K562 (cell line): ENCODE measurements at regions not wholly inside any gene's neighbourhood (a gene's known extent, or its start where the extent isn't known, plus 50 kb on each side); places are given as distances from the start of the nearest gene placed in this dataset.

Experiments used
- ATAC-seq: fragments of 200-7000 bp; cut with Tn5 transposase; 3 replicates; pipeline ENCODE4 v1.9.1; 2020; ENCODE audit warnings: moderate library complexity
- BruUV-seq: library from RNA; stranded (reverse); fragments of 400-500 nt; replicated peaks from 2 replicates; lab custom pipeline; 2021; lab: Mats Ljungman, UMichigan
- CTCF ChIA-PET: fragments of 300-600 bp; formaldehyde crosslinking; extraction: SDS; loops from one replicate; lab custom pipeline; 2021; ENCODE audit warnings: low intra/inter-chr PET ratio; lab: Yijun Ruan, JAX
- POLR2A ChIA-PET: fragments of 300-600, 350-650 bp; sonication (Branson Sonifier 250); formaldehyde crosslinking; extraction: SDS; loops from one replicate; lab custom pipeline; 2021; ENCODE audit warnings: antibody characterized with exemption, inconsistent platforms; lab: Yijun Ruan, JAX
- DNase-seq, 4 experiments: peaks; one replicate each; pipeline versions ENCODE4 v3.0.0 to v3.0.0-alpha.2; 2011 to 2018; ENCODE audit warnings: low spot score in 3 of 4, mixed read lengths in 3 of 4; ENCODE audit errors: extremely low read depth in 1 of 4
- FAIRE-seq: peaks from 2 replicates; lab custom pipeline; 2011; peaks lifted over from hg19 to GRCh38; lab: Jason Lieb, UNC
- H2AFZ ChIP-seq: 2 replicates; pipeline ENCODE4 v1.6.0; 2011; ENCODE audit warnings: low read depth, low read length, control low read depth, inconsistent platforms
- H3K27ac ChIP-seq: fragments of 200-600 bp; 3 replicates; pipeline ENCODE4 v1.8.0; 2011; ENCODE audit warnings: low read depth, mild to moderate bottlenecking, control low read depth, inconsistent platforms, low read length, moderate library complexity, mixed read lengths; ENCODE audit errors: extremely low read depth
- H3K27me3 ChIP-seq, 2 experiments: fragments of 300-600 bp in 1 of 2; 2 replicates in 1 of 2; 3 replicates in 1 of 2; pipeline versions ENCODE4 v1.6.0 to v1.8.0; 2011; ENCODE audit warnings: inconsistent platforms in 2 of 2, low read length in 2 of 2, mild to moderate bottlenecking in 1 of 2, mixed read lengths in 1 of 2, moderate library complexity in 1 of 2; ENCODE audit not compliant: control insufficient read depth in 2 of 2, insufficient read depth in 2 of 2
- H3K36me3 ChIP-seq: fragments of 300-600 bp; 3 replicates; pipeline ENCODE4 v1.8.0; 2011; ENCODE audit warnings: mild to moderate bottlenecking, low read length, inconsistent platforms; ENCODE audit not compliant: control insufficient read depth, insufficient read depth
- H3K4me1 ChIP-seq, 2 experiments: fragments of 200-600 bp in 1 of 2; replicated peaks in 1 of 2; 2 replicates in 1 of 2; 3 replicates in 1 of 2; pipeline versions ENCODE4 v1.5.1 to v1.8.0; 2011; ENCODE audit warnings: inconsistent platforms in 2 of 2, low read length in 2 of 2, mild to moderate bottlenecking in 1 of 2, mixed read lengths in 1 of 2, moderate library complexity in 1 of 2; ENCODE audit not compliant: control insufficient read depth in 2 of 2, insufficient read depth in 2 of 2
- H3K4me2 ChIP-seq: 2 replicates; pipeline ENCODE4 v1.6.1; 2011; ENCODE audit warnings: low read length, control low read depth, inconsistent platforms, mixed read lengths; ENCODE audit not compliant: insufficient read depth
- H3K4me3 ChIP-seq: fragments of 200-600 bp; sonication (generic), shearing (Covaris generic); 2 replicates; pipeline ENCODE4 v1.5.1; 2016; ENCODE audit warnings: control low read depth, inconsistent platforms
- H3K79me2 ChIP-seq: fragments of 200-600 bp; 3 replicates; pipeline ENCODE4 v1.8.0; 2011; ENCODE audit warnings: low read length, inconsistent platforms; ENCODE audit not compliant: control insufficient read depth, insufficient read depth
- H3K9ac ChIP-seq, 2 experiments: 2 replicates each; pipeline versions ENCODE4 v1.6.0 to v1.6.1; 2011; ENCODE audit warnings: low read depth in 2 of 2, low read length in 2 of 2, control low read depth in 1 of 2, inconsistent platforms in 1 of 2, mild to moderate bottlenecking in 1 of 2, mixed read lengths in 1 of 2; ENCODE audit not compliant: insufficient read depth in 1 of 2
- H3K9me1 ChIP-seq: one replicate; pipeline ENCODE4 v1.6.0; 2011; ENCODE audit warnings: inconsistent platforms, mild to moderate bottlenecking, low read length, moderate library complexity; ENCODE audit not compliant: control insufficient read depth, insufficient read depth
- H3K9me3 ChIP-seq: replicated peaks from 2 replicates; pipeline ENCODE4 v1.5.1; 2011; ENCODE audit warnings: low read depth, low read length, inconsistent platforms; ENCODE audit not compliant: control insufficient read depth, insufficient read depth
- H4K20me1 ChIP-seq: replicated peaks from 2 replicates; pipeline ENCODE4 v1.6.1; 2011; ENCODE audit warnings: low read length, inconsistent platforms, mixed read lengths; ENCODE audit not compliant: control insufficient read depth, insufficient read depth
- GMEB1 ChIP-seq: fragments of 250-450 bp; sonication (Bioruptor Pico); IDR thresholded peaks from 2 replicates; pipeline ENCODE4 v1.4.0; 2020; ENCODE audit warnings: mild to moderate bottlenecking
- HCFC1 ChIP-seq: IDR thresholded peaks from 2 replicates; pipeline ENCODE4 v1.6.1; 2012; ENCODE audit warnings: low read depth, low read length, improper control_type of control experiment
- NFE2L1 ChIP-seq: fragments of 450-650 bp; IDR thresholded peaks from 2 replicates; pipeline ENCODE4 v1.6.1; 2016; ENCODE audit warnings: missing genetic modification characterization, low read depth, mild to moderate bottlenecking, missing compliant biosample characterization, moderate library complexity, borderline replicate concordance
- NRF1 ChIP-seq, 2 experiments: fragments of 450-650 bp; IDR thresholded peaks in 1 of 2; conservative IDR thresholded peaks in 1 of 2; 2 replicates each; pipeline ENCODE4 v1.6.1; 2014; ENCODE audit warnings: mild to moderate bottlenecking in 2 of 2
- ZBTB8A ChIP-seq: fragments of 450-650 bp; IDR thresholded peaks from 2 replicates; pipeline ENCODE4 v1.6.1; 2018; ENCODE audit warnings: mild to moderate bottlenecking, moderate library complexity; ENCODE audit not compliant: partially characterized antibody
- ZNF212 ChIP-seq: fragments of 450-650 bp; formaldehyde crosslinking; IDR thresholded peaks from 2 replicates; pipeline ENCODE4 v1.4.0; 2020; ENCODE audit warnings: mild to moderate bottlenecking
- ZNF639 ChIP-seq, 2 experiments: fragments of 200-800 bp in 1 of 2; sonication (Bioruptor generic) in 1 of 2; sonication (generic) in 1 of 2; formaldehyde crosslinking in 1 of 2; IDR thresholded peaks in 1 of 2; conservative IDR thresholded peaks in 1 of 2; 2 replicates each; pipeline versions ENCODE4 v1.5.0 to v1.6.1; 2016 to 2020; ENCODE audit warnings: missing compliant biosample characterization in 1 of 2, missing genetic modification characterization in 1 of 2, missing genetic modification reagents in 1 of 2
- ZNF696 ChIP-seq: fragments of 250-450 bp; sonication (Bioruptor Pico); conservative IDR thresholded peaks from 2 replicates; pipeline ENCODE4 v1.4.0; 2020; ENCODE audit warnings: mild to moderate bottlenecking, moderate library complexity
- WGBS: fragments of 100-300 bp; shearing (Covaris generic); methylation state at CpG from one replicate; pipeline ENCODE4 v1.1.6; 2016; ENCODE audit warnings: low coverage, mixed read lengths; ENCODE audit not compliant: insufficient coverage; ENCODE audit errors: missing lambda C conversion rate; 5-methylcytosine and 5-hydroxymethylcytosine counted together
- in situ Hi-C: fragments of 300-500 bp; cut with MboI; formaldehyde crosslinking; loops from 4 replicates; pipeline ENCODE4 v1.15.0; 2018; ENCODE audit warnings: inconsistent platforms, mixed read lengths
- intact Hi-C: fragments of 100-400 bp; cut with micrococcal nuclease; formaldehyde crosslinking; loops from 2 replicates; pipeline ENCODE4 v1.14.2; 2022
- TF ChIP-seq, protein P1 (sequence below): fragments of 450-650 bp; IDR thresholded peaks from 2 replicates; pipeline ENCODE4 v1.6.1; 2016; ENCODE audit warnings: low read depth
- TF ChIP-seq, protein P2 (sequence below): fragments of 250-450 bp; sonication (Bioruptor Pico); IDR thresholded peaks from 2 replicates; pipeline ENCODE4 v1.8.0; 2022; ENCODE audit warnings: moderate library complexity, mild to moderate bottlenecking, inconsistent platforms

DNA sequence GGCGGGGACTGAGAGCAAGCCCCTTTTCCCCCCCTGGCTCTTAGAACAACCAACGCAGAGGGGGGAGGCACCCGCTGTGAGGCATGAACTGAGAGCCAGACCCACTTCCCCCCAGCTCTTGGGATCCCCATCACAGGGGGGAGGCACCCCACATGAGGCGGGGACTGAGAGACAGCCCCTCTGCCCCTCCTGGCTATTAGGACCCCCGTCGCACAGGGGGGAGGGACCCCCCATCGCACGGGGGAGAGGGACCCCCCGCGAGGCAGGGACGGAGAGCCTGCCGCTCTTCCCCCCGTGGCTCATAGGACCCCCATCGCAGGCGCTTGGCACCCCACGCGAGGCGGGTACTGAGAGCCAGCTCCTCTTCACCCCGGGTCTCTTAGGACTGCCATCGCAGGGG lies 195.8 kb upstream of the PZP start:
- no peak overlapping the region for H3K9ac ChIP-seq
- CTCF ChIA-PET, result no interaction called here
- POLR2A ChIA-PET, result no interaction called here
- no peaks in the 10 kb centered on the region for H3K9me1 ChIP-seq
- no peaks in the 10 kb centered on the region for H3K9me3 ChIP-seq
- in situ Hi-C loops (no loop called here), intact Hi-C loops (no loop called here)
- no peaks in the 10 kb centered on the region for H4K20me1 ChIP-seq
- H3K36me3 ChIP-seq, result no peaks in the 10 kb centered on the region
- no peak overlapping the region for H3K27ac ChIP-seq
- no TSS peak for BruUV-seq
- no peak overlapping the region for H3K4me3 ChIP-seq
- no peak overlapping the region for H3K4me2 ChIP-seq
- FAIRE-seq (no peak), DNase-seq (no peak), ATAC-seq (no peak)
- peaks cover 0 to 3% of the 10 kb centered on the region in 2 experiments; a peak in 1 of 5 replicates for H3K4me1 ChIP-seq
- WGBS, result 100% methylated on average over 1 of the region's 20 CpGs
- H3K79me2 ChIP-seq, result no peaks in the 10 kb centered on the region
- no peaks in the 10 kb centered on the region for H3K27me3 ChIP-seq
- H2AFZ ChIP-seq, result no peak overlapping the region
- TF ChIP-seq HCFC1 (no peak), ZNF212 (CRISPR knock-in tag) (no peak), ZBTB8A (no peak), NFE2L1 (no peak), GMEB1 (CRISPR knock-in tag) (no peak), ZNF639 (CRISPR knock-in tag; conservative IDR thresholded peaks at IDR 0.05 in 1 of 2, IDR thresholded peaks at IDR 0.05 in 1 of 2) (no peak), NRF1 (conservative IDR thresholded peaks at IDR 0.05 in 1 of 2, IDR thresholded peaks at IDR 0.05 in 1 of 2) (no peak), ZNF696 (CRISPR knock-in tag) (no peak)
- TF ChIP-seq, protein P1, sequence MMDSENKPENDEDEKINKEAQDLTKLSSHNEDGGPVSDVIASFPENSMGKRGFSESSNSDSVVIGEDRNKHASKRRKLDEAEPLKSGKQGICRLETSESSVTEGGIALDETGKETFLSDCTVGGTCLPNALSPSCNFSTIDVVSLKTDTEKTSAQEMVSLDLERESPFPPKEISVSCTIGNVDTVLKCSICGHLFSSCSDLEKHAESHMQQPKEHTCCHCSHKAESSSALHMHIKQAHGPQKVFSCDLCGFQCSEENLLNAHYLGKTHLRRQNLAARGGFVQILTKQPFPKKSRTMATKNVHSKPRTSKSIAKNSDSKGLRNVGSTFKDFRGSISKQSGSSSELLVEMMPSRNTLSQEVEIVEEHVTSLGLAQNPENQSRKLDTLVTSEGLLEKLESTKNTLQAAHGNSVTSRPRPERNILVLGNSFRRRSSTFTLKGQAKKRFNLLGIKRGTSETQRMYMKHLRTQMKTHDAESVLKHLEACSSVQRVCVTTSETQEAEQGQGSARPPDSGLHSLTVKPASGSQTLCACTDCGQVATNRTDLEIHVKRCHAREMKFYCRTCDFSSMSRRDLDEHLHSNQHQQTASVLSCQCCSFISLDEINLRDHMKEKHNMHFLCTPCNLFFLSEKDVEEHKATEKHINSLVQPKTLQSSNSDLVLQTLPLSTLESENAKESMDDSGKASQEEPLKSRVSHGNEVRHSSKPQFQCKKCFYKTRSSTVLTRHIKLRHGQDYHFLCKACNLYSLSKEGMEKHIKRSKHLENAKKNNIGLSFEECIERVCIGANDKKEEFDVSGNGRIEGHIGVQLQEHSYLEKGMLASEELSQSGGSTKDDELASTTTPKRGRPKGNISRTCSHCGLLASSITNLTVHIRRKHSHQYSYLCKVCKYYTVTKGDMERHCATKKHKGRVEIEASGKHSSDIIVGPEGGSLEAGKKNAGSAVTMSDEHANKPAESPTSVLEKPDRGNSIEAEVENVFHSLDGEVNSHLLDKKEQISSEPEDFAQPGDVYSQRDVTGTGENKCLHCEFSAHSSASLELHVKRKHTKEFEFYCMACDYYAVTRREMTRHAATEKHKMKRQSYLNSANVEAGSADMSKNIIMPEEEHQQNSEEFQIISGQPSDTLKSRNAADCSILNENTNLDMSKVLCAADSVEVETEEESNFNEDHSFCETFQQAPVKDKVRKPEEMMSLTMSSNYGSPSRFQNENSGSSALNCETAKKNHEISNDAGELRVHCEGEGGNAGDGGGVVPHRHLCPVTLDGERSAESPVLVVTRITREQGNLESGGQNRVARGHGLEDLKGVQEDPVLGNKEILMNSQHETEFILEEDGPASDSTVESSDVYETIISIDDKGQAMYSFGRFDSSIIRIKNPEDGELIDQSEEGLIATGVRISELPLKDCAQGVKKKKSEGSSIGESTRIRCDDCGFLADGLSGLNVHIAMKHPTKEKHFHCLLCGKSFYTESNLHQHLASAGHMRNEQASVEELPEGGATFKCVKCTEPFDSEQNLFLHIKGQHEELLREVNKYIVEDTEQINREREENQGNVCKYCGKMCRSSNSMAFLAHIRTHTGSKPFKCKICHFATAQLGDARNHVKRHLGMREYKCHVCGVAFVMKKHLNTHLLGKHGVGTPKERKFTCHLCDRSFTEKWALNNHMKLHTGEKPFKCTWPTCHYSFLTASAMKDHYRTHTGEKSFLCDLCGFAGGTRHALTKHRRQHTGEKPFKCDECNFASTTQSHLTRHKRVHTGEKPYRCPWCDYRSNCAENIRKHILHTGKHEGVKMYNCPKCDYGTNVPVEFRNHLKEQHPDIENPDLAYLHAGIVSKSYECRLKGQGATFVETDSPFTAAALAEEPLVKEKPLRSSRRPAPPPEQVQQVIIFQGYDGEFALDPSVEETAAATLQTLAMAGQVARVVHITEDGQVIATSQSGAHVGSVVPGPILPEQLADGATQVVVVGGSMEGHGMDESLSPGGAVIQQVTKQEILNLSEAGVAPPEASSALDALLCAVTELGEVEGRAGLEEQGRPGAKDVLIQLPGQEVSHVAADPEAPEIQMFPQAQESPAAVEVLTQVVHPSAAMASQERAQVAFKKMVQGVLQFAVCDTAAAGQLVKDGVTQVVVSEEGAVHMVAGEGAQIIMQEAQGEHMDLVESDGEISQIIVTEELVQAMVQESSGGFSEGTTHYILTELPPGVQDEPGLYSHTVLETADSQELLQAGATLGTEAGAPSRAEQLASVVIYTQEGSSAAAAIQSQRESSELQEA, result no peak
- TF ChIP-seq, protein P2, sequence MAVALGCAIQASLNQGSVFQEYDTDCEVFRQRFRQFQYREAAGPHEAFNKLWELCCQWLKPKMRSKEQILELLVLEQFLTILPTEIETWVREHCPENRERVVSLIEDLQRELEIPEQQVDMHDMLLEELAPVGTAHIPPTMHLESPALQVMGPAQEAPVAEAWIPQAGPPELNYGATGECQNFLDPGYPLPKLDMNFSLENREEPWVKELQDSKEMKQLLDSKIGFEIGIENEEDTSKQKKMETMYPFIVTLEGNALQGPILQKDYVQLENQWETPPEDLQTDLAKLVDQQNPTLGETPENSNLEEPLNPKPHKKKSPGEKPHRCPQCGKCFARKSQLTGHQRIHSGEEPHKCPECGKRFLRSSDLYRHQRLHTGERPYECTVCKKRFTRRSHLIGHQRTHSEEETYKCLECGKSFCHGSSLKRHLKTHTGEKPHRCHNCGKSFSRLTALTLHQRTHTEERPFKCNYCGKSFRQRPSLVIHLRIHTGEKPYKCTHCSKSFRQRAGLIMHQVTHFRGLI (CRISPR knock-in tag), result no peak
